ENCODE measurements at regions not wholly inside any gene's neighbourhood (a gene's known extent, or its start where the extent isn't known, plus 50 kb on each side); places are given as distances from the start of the nearest gene placed in this dataset.

GRCh38 chr13:84297251-84297650 lies 415.0 kb upstream of the SLITRK1 start:
- no peak for TF ChIP-seq CTCF (IDR thresholded peaks at IDR 0.05)
- no peak for TF ChIP-seq POLR2A (IDR thresholded peaks at IDR 0.05)

All from adrenal gland (tissue), 5 donors.